ENCODE measurements at regions not wholly inside any gene's neighbourhood (a gene's known extent, or its start where the extent isn't known, plus 50 kb on each side); places are given as distances from the start of the nearest gene placed in this dataset.

DNA sequence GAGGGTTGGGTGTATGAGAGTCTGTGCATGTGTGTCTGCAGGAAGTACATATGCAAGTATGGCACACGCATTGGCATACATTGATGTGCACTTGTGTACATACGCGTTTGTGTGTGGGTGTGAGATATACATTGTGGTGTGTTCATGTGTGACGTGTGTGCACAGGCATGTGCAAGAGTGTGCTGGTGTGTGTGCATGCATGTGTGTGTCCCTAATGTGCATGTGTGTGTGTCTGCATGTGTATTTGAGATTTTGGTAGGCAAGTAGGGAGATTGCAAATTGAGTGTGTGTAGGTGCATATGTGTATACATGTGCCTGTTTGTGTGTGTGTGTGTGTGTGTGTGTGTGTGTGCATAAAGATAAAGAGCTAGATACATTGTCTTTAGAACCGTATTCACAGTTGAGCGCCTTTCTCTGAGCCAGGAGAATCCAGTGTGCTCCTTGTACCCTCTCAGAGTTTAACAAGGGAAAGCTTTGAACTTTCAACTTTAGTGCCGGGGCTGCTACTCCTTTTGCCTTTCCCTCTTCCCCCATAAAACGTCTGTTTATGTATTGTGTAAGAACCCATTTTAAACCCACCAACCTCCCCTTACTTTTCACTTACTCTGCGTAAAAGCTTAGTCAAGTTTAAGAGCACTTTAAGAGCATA is 152.4 kb upstream of the CHL1 start:
- TF ChIP-seq, protein P1, sequence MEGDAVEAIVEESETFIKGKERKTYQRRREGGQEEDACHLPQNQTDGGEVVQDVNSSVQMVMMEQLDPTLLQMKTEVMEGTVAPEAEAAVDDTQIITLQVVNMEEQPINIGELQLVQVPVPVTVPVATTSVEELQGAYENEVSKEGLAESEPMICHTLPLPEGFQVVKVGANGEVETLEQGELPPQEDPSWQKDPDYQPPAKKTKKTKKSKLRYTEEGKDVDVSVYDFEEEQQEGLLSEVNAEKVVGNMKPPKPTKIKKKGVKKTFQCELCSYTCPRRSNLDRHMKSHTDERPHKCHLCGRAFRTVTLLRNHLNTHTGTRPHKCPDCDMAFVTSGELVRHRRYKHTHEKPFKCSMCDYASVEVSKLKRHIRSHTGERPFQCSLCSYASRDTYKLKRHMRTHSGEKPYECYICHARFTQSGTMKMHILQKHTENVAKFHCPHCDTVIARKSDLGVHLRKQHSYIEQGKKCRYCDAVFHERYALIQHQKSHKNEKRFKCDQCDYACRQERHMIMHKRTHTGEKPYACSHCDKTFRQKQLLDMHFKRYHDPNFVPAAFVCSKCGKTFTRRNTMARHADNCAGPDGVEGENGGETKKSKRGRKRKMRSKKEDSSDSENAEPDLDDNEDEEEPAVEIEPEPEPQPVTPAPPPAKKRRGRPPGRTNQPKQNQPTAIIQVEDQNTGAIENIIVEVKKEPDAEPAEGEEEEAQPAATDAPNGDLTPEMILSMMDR (IDR thresholded peaks at IDR 0.05; ENCODE audit: insufficient read depth, low read length, poor library complexity, severe bottlenecking): no peak
- no peak for TF ChIP-seq EZH2phosphoT487 (conservative IDR thresholded peaks at IDR 0.05; ENCODE audit: low read length)

Measured in SU-DHL-6 (cell line).